Endodermal cell (in vitro differentiated cells): ENCODE measurements at regions not wholly inside any gene's neighbourhood (a gene's known extent, or its start where the extent isn't known, plus 50 kb on each side); places are given as distances from the start of the nearest gene placed in this dataset.

Experiments used
- DNase-seq: peaks from one replicate; pipeline ENCODE4 v3.0.0-alpha.2; 2017
- H3K27ac ChIP-seq: 2 replicates; pipeline ENCODE4 v1.5.1; 2013; ENCODE audit warnings: mild to moderate bottlenecking, low read depth, low read length, moderate library complexity
- H3K27me3 ChIP-seq: 2 replicates; pipeline ENCODE4 v1.6.1; 2013; ENCODE audit warnings: mild to moderate bottlenecking, low read length, moderate library complexity; ENCODE audit not compliant: insufficient read depth, control insufficient read depth, poor library complexity, severe bottlenecking
- H3K36me3 ChIP-seq: 2 replicates; pipeline ENCODE4 v1.7.0; 2013; ENCODE audit warnings: mild to moderate bottlenecking, low read length, moderate library complexity; ENCODE audit not compliant: control insufficient read depth, insufficient read depth
- H3K4me1 ChIP-seq: one replicate; pipeline ENCODE4 v1.7.0; 2013; ENCODE audit warnings: low read length; ENCODE audit not compliant: control insufficient read depth, insufficient read depth
- H3K4me3 ChIP-seq: 2 replicates; pipeline ENCODE4 v1.5.1; 2013; ENCODE audit warnings: mild to moderate bottlenecking, low read length, moderate library complexity
- H3K9ac ChIP-seq: 2 replicates; pipeline ENCODE4 v1.6.1; 2013; ENCODE audit warnings: mild to moderate bottlenecking, low read length, moderate library complexity; ENCODE audit not compliant: poor library complexity, severe bottlenecking; ENCODE audit errors: extremely low read depth
- H3K9me3 ChIP-seq: 2 replicates; pipeline ENCODE4 v1.6.1; 2013; ENCODE audit warnings: mild to moderate bottlenecking, low read length, moderate library complexity; ENCODE audit not compliant: control insufficient read depth
- H3K27ac Mint-ChIP-seq: 2 replicates; pipeline ENCODE4 v1.8.0; 2020; ENCODE audit warnings: mixed read lengths
- H3K27me3 Mint-ChIP-seq: 2 replicates; pipeline ENCODE4 v1.8.0; 2021; ENCODE audit warnings: mild to moderate bottlenecking, mixed read lengths; ENCODE audit not compliant: insufficient read depth
- H3K36me3 Mint-ChIP-seq: 2 replicates; pipeline ENCODE4 v1.8.0; 2020; ENCODE audit warnings: low read depth, mixed read lengths
- H3K4me1 Mint-ChIP-seq: 2 replicates; pipeline ENCODE4 v1.8.0; 2020; ENCODE audit warnings: mixed read lengths
- H3K4me3 Mint-ChIP-seq: 2 replicates; pipeline ENCODE4 v1.8.0; 2020; ENCODE audit warnings: mild to moderate bottlenecking, moderate library complexity, mixed read lengths
- H3K9me3 Mint-ChIP-seq: 2 replicates; pipeline ENCODE4 v1.8.0; 2020; ENCODE audit warnings: mild to moderate bottlenecking, mixed read lengths
- WGBS, 2 experiments: methylation state at CpG; one replicate each; pipeline versions ENCODE4 v1.1.5 to v1.1.7; 2013; ENCODE audit warnings: missing lambda C conversion rate in 2 of 2, mixed read lengths in 1 of 2; ENCODE audit not compliant: insufficient coverage in 1 of 2, insufficient read length in 1 of 2; 5-methylcytosine and 5-hydroxymethylcytosine counted together
- TF ChIP-seq, protein P1 (sequence below): fragments of 200-600 bp; sonication (generic); conservative IDR thresholded peaks from 2 replicates; pipeline ENCODE4 v1.5.0; 2021; ENCODE audit warnings: antibody characterized with exemption, mild to moderate bottlenecking

DNA sequence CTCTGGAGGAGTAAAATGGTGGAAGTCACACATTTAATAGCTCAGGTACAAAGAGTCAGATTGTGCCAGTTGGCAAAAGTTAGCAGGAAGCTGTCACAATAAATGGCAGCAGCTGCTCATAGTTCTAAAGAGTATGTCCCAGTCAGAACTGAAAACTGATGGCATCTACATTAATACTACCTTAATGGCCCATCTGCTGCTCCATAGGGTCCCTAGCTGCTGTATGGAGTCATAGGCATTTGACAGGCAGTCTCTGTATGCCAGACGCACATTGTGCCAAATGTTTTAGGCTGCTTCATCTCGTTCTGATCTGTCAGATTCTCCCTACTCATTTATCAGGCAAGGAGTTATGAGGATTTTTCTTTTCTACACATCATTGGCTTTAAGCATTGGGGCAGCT is 515.8 kb upstream of the ARRDC3 start:
- H3K9me3 Mint-ChIP-seq, result no peaks in the 10 kb centered on the region
- H3K4me3 ChIP-seq, result no peak overlapping the region
- H3K36me3 ChIP-seq, result no peaks in the 10 kb centered on the region
- H3K4me1 Mint-ChIP-seq, result peaks cover 8% of the 10 kb centered on the region
- no peaks in the 10 kb centered on the region for H3K36me3 Mint-ChIP-seq
- no peak overlapping the region for H3K4me3 Mint-ChIP-seq
- H3K27me3 Mint-ChIP-seq, result no peaks in the 10 kb centered on the region
- no peak for DNase-seq
- no peaks in the 10 kb centered on the region for H3K4me1 ChIP-seq
- 81% methylated on average over 2 of the region's 2 CpGs; no CpG with 5 or more reads in 1 of the 2 experiments for WGBS, 2 experiments
- no peak overlapping the region for H3K27ac ChIP-seq
- H3K9ac ChIP-seq, result no peak overlapping the region
- no peaks in the 10 kb centered on the region for H3K27me3 ChIP-seq
- H3K9me3 ChIP-seq, result no peaks in the 10 kb centered on the region
- no peak overlapping the region for H3K27ac Mint-ChIP-seq
- TF ChIP-seq, protein P1, sequence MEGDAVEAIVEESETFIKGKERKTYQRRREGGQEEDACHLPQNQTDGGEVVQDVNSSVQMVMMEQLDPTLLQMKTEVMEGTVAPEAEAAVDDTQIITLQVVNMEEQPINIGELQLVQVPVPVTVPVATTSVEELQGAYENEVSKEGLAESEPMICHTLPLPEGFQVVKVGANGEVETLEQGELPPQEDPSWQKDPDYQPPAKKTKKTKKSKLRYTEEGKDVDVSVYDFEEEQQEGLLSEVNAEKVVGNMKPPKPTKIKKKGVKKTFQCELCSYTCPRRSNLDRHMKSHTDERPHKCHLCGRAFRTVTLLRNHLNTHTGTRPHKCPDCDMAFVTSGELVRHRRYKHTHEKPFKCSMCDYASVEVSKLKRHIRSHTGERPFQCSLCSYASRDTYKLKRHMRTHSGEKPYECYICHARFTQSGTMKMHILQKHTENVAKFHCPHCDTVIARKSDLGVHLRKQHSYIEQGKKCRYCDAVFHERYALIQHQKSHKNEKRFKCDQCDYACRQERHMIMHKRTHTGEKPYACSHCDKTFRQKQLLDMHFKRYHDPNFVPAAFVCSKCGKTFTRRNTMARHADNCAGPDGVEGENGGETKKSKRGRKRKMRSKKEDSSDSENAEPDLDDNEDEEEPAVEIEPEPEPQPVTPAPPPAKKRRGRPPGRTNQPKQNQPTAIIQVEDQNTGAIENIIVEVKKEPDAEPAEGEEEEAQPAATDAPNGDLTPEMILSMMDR, result no peak

DNA sequence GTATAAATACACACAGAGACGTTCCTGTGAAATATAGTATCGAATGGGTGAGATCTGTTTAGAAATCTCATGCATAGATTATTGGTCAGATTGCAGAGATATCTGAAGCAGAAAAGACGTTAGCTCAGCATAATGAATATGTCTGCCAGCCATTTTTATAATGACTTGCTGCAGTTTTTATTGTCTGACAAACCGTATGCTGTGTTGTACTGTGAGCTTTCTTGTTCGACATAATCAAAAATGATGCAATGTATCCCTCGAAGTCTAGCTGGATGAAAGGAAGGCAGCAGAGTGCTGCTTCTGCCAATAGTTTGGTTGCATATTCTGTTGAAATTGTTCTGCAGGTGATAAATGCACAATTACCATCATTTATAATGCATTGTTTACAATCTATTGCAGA is 514.9 kb upstream of the ARRDC3 start:
- Histone ChIP-seq H3K27ac (no peak overlapping the region), H3K9ac (no peak overlapping the region), H3K27me3 (no peaks in the 10 kb centered on the region), H3K4me1 (no peaks in the 10 kb centered on the region), H3K36me3 (no peaks in the 10 kb centered on the region), H3K9me3 (no peaks in the 10 kb centered on the region), H3K4me3 (no peak overlapping the region)
- Mint-ChIP-seq H3K9me3 (no peaks in the 10 kb centered on the region), H3K27me3 (no peaks in the 10 kb centered on the region), H3K4me1 (peaks cover 3% of the 10 kb centered on the region), H3K27ac (no peak overlapping the region), H3K36me3 (no peaks in the 10 kb centered on the region), H3K4me3 (no peak overlapping the region)
- WGBS, 2 experiments, result 90 to 92% methylated on average over 6 of the region's 6 CpGs
- DNase-seq, result no peak
- TF ChIP-seq, protein P1, result no peak

DNA sequence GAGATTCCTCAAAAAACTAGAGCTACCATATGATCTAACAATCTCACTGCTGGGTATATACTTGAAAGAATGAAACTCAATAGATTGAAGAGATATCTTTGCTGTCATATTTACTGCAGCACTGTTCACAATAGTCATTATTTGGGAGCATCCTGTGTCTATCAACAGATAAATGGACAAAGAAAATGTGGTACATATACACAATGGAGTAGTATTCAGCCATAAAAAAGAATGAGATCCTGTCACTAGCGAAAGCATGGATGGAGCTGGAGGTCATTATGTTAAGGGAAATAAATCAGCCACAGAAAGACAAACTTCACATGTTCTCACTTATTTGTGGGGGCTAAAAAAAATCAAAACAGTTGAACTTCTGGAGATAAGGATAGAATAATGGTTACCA is 505.7 kb upstream of the ARRDC3 start:
- Mint-ChIP-seq H3K27ac (no peak overlapping the region), H3K4me1 (peaks cover 1% of the 10 kb centered on the region), H3K36me3 (no peaks in the 10 kb centered on the region), H3K4me3 (no peak overlapping the region), H3K27me3 (no peaks in the 10 kb centered on the region), H3K9me3 (peaks cover 5% of the 10 kb centered on the region)
- Histone ChIP-seq H3K4me3 (no peak overlapping the region), H3K27me3 (no peaks in the 10 kb centered on the region), H3K9ac (no peak overlapping the region), H3K4me1 (no peaks in the 10 kb centered on the region), H3K9me3 (no peaks in the 10 kb centered on the region), H3K36me3 (no peaks in the 10 kb centered on the region), H3K27ac (no peak overlapping the region)
- TF ChIP-seq, protein P1, result no peak
- no peak for DNase-seq
- 93% methylated on average over 1 of the region's 1 CpG; no CpG with 5 or more reads in 1 of the 2 experiments for WGBS, 2 experiments
